Trophoblast cell (in vitro differentiated cells and primary cell): ENCODE measurements at regions not wholly inside any gene's neighbourhood (a gene's known extent, or its start where the extent isn't known, plus 50 kb on each side); places are given as distances from the start of the nearest gene placed in this dataset.

Experiments used
- DNase-seq, 2 donors: peaks; one replicate each; pipeline ENCODE4 v3.0.0-alpha.2; 2016
- H2AFZ ChIP-seq: 2 replicates; pipeline ENCODE4 v1.6.1; 2013; ENCODE audit warnings: low read length, moderate library complexity, mild to moderate bottlenecking; ENCODE audit not compliant: insufficient read depth, poor library complexity
- H2AK5ac ChIP-seq: 2 replicates; pipeline ENCODE4 v1.6.1; 2013; ENCODE audit warnings: mild to moderate bottlenecking, low read length
- H2BK120ac ChIP-seq: 2 replicates; pipeline ENCODE4 v1.6.1; 2013; ENCODE audit warnings: low read length, mild to moderate bottlenecking, moderate library complexity; ENCODE audit not compliant: insufficient read depth, poor library complexity
- H2BK12ac ChIP-seq: 2 replicates; pipeline ENCODE4 v1.6.1; 2013; ENCODE audit warnings: mild to moderate bottlenecking, low read length, moderate library complexity
- H2BK5ac ChIP-seq: 2 replicates; pipeline ENCODE4 v1.6.1; 2013; ENCODE audit warnings: low read length, low read depth, moderate library complexity, mild to moderate bottlenecking; ENCODE audit not compliant: poor library complexity
- H3K14ac ChIP-seq: 2 replicates; pipeline ENCODE4 v1.6.1; 2013; ENCODE audit warnings: mild to moderate bottlenecking, low read length
- H3K18ac ChIP-seq: 2 replicates; pipeline ENCODE4 v1.6.1; 2013; ENCODE audit warnings: mild to moderate bottlenecking, low read length
- H3K23ac ChIP-seq: 2 replicates; pipeline ENCODE4 v1.6.1; 2013; ENCODE audit warnings: low read length
- H3K27ac ChIP-seq: 2 replicates; pipeline ENCODE4 v1.5.1; 2013; ENCODE audit warnings: low read depth, mild to moderate bottlenecking, inconsistent platforms, low read length, moderate library complexity
- H3K27me3 ChIP-seq: 2 replicates; pipeline ENCODE4 v1.6.1; 2013; ENCODE audit warnings: inconsistent platforms, mild to moderate bottlenecking, low read length, moderate library complexity; ENCODE audit not compliant: insufficient read depth
- H3K36me3 ChIP-seq, 2 experiments: 1 replicate in 1 of 2; 2 replicates in 1 of 2; pipeline ENCODE4 v1.6.1; 2013; ENCODE audit warnings: low read length in 2 of 2, mild to moderate bottlenecking in 2 of 2, moderate library complexity in 1 of 2; ENCODE audit not compliant: insufficient read depth in 2 of 2, control insufficient read depth in 1 of 2
- H3K4ac ChIP-seq: 2 replicates; pipeline ENCODE4 v1.6.1; 2013; ENCODE audit warnings: low read depth, mild to moderate bottlenecking, low read length, moderate library complexity
- H3K4me1 ChIP-seq, 2 experiments: 1 replicate in 1 of 2; 2 replicates in 1 of 2; pipeline ENCODE4 v1.6.1; 2013; ENCODE audit warnings: low read length in 2 of 2, mild to moderate bottlenecking in 2 of 2, moderate library complexity in 1 of 2; ENCODE audit not compliant: insufficient read depth in 2 of 2, control insufficient read depth in 1 of 2
- H3K4me2 ChIP-seq: 2 replicates; pipeline ENCODE4 v1.6.1; 2013; ENCODE audit warnings: inconsistent platforms, mild to moderate bottlenecking, low read length, moderate library complexity
- H3K4me3 ChIP-seq: 2 replicates; pipeline ENCODE4 v1.5.1; 2013; ENCODE audit warnings: mild to moderate bottlenecking, low read depth, low read length, inconsistent platforms
- H3K79me1 ChIP-seq: one replicate; pipeline ENCODE4 v1.6.1; 2013; ENCODE audit warnings: low read length
- H3K79me2 ChIP-seq: 2 replicates; pipeline ENCODE4 v1.6.1; 2013; ENCODE audit warnings: low read length, mild to moderate bottlenecking; ENCODE audit not compliant: control insufficient read depth, insufficient read depth, poor library complexity
- H3K9ac ChIP-seq: 2 replicates; pipeline ENCODE4 v1.6.1; 2013; ENCODE audit warnings: mild to moderate bottlenecking, low read length
- H3K9me3 ChIP-seq: 2 replicates; pipeline ENCODE4 v1.6.1; 2013; ENCODE audit warnings: low read depth, mild to moderate bottlenecking, control low read depth, inconsistent platforms, low read length; ENCODE audit not compliant: insufficient read depth
- H4K12ac ChIP-seq: 2 replicates; pipeline ENCODE4 v1.6.1; 2013; ENCODE audit warnings: low read depth, mild to moderate bottlenecking, low read length, moderate library complexity
- H4K8ac ChIP-seq: 2 replicates; pipeline ENCODE4 v1.6.1; 2013; ENCODE audit warnings: low read depth, mild to moderate bottlenecking, low read length, moderate library complexity
- H4K91ac ChIP-seq: one replicate; pipeline ENCODE4 v1.6.1; 2013; ENCODE audit warnings: low read depth, mild to moderate bottlenecking, low read length, moderate library complexity
- WGBS: extraction: QIAGEN DNeasy Blood & Tissue Kit; methylation state at CpG from one replicate; pipeline ENCODE4 v1.1.7; 2013; ENCODE audit warnings: missing lambda C conversion rate; ENCODE audit not compliant: insufficient read length, insufficient coverage; ENCODE audit errors: extremely low coverage; 5-methylcytosine and 5-hydroxymethylcytosine counted together

- no peak overlapping the region for H3K27ac ChIP-seq
- H3K23ac ChIP-seq: no peak overlapping the region
These were observed 67.1 kb upstream of the SH3PXD2B start for GRCh38 chr5:172521338-172521932.

GRCh38 chr5:172511952-172512351, 57.6 kb upstream of the SH3PXD2B start:
- H3K14ac ChIP-seq: no peak overlapping the region

More at GRCh38 chr5:172521338-172521932, 67.1 kb upstream of the SH3PXD2B start:
- Histone ChIP-seq H3K4me3 (no peak overlapping the region), H4K12ac (no peak overlapping the region), H3K27me3 (no peaks in the 10 kb centered on the region), H3K4ac (no peak overlapping the region), H3K36me3 (no peaks in the 10 kb centered on the region), H3K18ac (no peak overlapping the region), H3K9me3 (peaks cover 2% of the 10 kb centered on the region), H3K79me1 (no peaks in the 10 kb centered on the region), H2BK120ac (no peak overlapping the region), H2BK5ac (no peak overlapping the region), H2AFZ (no peak overlapping the region), H4K8ac (no peak overlapping the region), H2BK12ac (no peak overlapping the region), H3K14ac (no peak overlapping the region), H4K91ac (no peak overlapping the region), H3K4me1 (no peaks in the 10 kb centered on the region), H3K79me2 (no peaks in the 10 kb centered on the region), H3K9ac (no peak overlapping the region), H3K4me2 (no peak overlapping the region), H2AK5ac (no peak overlapping the region)
- no peak for DNase-seq
- WGBS: no CpG with 5 or more reads among the region's 3 CpGs

DNA sequence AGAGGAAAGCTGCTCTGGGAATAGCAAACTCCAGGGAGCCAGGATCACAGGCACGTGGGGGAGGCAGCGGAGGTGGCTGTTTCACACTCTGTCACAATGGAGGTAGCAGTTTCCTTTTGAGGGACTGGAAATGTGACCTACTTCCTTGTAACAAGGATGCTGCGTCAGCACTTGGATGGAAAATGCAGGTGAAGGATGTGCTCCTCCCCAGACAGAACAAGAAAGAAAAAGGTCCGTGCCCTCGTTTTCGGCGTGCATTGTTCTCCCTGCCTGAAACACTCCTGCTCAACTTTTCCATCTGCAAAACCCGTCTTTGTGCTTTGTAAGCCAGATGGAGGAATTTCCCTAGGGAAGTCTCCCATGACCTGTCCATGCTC, 55.1 kb upstream of the SH3PXD2B start:
- WGBS: no CpG with 5 or more reads among the region's 8 CpGs

More at GRCh38 chr5:172511952-172512351, 57.6 kb upstream of the SH3PXD2B start:
- Histone ChIP-seq H2BK120ac (no peak overlapping the region), H3K9me3 (peaks cover 3% of the 10 kb centered on the region), H2BK12ac (no peak overlapping the region), H3K4ac (no peak overlapping the region), H4K12ac (no peak overlapping the region), H2AK5ac (no peak overlapping the region), H3K23ac (no peak overlapping the region), H4K8ac (no peak overlapping the region), H3K4me3 (no peak overlapping the region), H3K27ac (no peak overlapping the region), H3K27me3 (no peaks in the 10 kb centered on the region), H3K4me1 (no peaks in the 10 kb centered on the region), H3K79me1 (no peaks in the 10 kb centered on the region), H4K91ac (no peak overlapping the region), H3K4me2 (no peak overlapping the region), H3K18ac (no peak overlapping the region), H3K36me3 (no peaks in the 10 kb centered on the region), H2BK5ac (no peak overlapping the region), H3K9ac (no peak overlapping the region), H3K79me2 (no peaks in the 10 kb centered on the region), H2AFZ (no peak overlapping the region)
- no peak for DNase-seq

DNA sequence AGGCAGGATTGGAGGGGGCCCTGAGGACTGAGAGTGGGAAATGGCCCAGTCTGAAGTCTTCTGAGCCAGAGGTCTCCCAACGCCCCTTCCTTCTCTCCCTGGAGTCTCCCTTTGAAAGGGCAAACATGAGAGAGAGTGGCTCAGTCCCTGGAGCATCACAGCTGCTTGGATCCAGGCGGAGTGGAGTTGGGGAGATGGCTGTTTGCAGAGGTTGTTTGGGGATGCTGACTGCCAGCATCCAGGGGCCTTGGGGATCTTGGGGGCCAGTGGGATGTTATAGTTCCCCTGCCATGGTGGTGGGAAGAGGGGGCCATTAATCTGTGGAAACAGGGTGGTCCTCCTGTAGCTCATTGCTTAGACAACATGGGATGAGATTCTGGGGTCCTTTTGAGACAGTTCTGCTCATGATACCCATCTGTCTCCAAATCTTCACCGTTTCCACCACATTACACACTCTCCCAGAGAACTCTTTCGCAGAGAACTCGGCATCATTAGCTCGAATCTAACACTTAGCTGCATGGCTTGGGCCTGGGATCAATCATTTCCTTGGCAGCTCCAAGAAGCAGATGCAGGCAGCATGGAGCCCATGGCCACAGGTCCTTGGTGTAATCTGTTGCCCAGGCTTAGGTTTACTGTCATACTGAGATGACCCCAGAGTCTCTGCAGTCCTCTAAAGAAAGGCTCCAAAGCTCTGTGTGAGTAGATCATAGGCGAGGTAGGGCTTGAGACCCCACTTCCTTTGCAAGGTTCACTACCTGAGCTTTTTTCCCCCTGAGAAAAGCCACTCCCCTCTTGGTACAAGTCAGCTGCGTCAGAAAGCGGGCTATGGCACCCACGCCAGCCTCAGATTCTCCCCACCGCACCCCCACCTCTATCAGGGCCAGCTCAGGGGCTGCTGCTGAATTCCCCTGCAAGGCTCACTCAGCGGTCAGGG, 54.4 kb upstream of the SH3PXD2B start:
- Histone ChIP-seq H3K9me3 (peaks cover 3% of the 10 kb centered on the region), H2BK12ac (no peak overlapping the region), H3K9ac (no peak overlapping the region), H2BK5ac (no peak overlapping the region), H3K23ac (no peak overlapping the region), H3K4me3 (no peak overlapping the region), H3K4me1 (no peaks in the 10 kb centered on the region), H2AFZ (no peak overlapping the region), H4K12ac (no peak overlapping the region), H3K4me2 (no peak overlapping the region), H3K27me3 (no peaks in the 10 kb centered on the region), H3K18ac (no peak overlapping the region), H3K79me1 (no peaks in the 10 kb centered on the region), H2AK5ac (no peak overlapping the region), H3K4ac (no peak overlapping the region), H3K79me2 (no peaks in the 10 kb centered on the region), H3K14ac (no peak overlapping the region), H4K91ac (no peak overlapping the region), H3K36me3 (no peaks in the 10 kb centered on the region), H3K27ac (no peak overlapping the region), H4K8ac (no peak overlapping the region), H2BK120ac (no peak overlapping the region)
- no peak for DNase-seq
- no CpG with 5 or more reads among the region's 12 CpGs for WGBS

More for the DNA sequence above, 55.1 kb upstream of the SH3PXD2B start:
- no peak overlapping the region for H4K12ac ChIP-seq
- H3K18ac ChIP-seq: no peak overlapping the region
- H4K8ac ChIP-seq: no peak overlapping the region
- H2BK12ac ChIP-seq: no peak overlapping the region
- H3K4me1 ChIP-seq: no peaks in the 10 kb centered on the region
- no peak overlapping the region for H2BK5ac ChIP-seq
- no peak overlapping the region for H4K91ac ChIP-seq
- DNase-seq: no peak
- H2AFZ ChIP-seq: no peak overlapping the region
- H3K4me2 ChIP-seq: no peak overlapping the region
- no peaks in the 10 kb centered on the region for H3K79me2 ChIP-seq
- no peak overlapping the region for H2BK120ac ChIP-seq
- H3K9me3 ChIP-seq: peaks cover 3% of the 10 kb centered on the region
- no peak overlapping the region for H3K27ac ChIP-seq
- H3K14ac ChIP-seq: no peak overlapping the region
- H3K4ac ChIP-seq: no peak overlapping the region
- H3K27me3 ChIP-seq: no peaks in the 10 kb centered on the region
- H3K23ac ChIP-seq: no peak overlapping the region
- no peak overlapping the region for H3K9ac ChIP-seq
- no peak overlapping the region for H3K4me3 ChIP-seq
- no peak overlapping the region for H2AK5ac ChIP-seq
- no peaks in the 10 kb centered on the region for H3K79me1 ChIP-seq
- H3K36me3 ChIP-seq: no peaks in the 10 kb centered on the region
